Fibroblast of lung (primary cell): ENCODE measurements at regions not wholly inside any gene's neighbourhood (a gene's known extent, or its start where the extent isn't known, plus 50 kb on each side); places are given as distances from the start of the nearest gene placed in this dataset.

Source experiments
- EZH2 ChIP-seq: IDR thresholded peaks from 2 replicates; pipeline ENCODE4 v1.5.1; 2012; ENCODE audit warnings: low read length, control low read depth, mild to moderate bottlenecking; ENCODE audit errors: missing control alignments
- TF ChIP-seq, protein P1 (sequence below), 2 donors: IDR thresholded peaks in 1 of 2; conservative IDR thresholded peaks in 1 of 2; 1 replicate in 1 of 2; 2 replicates in 1 of 2; pipeline ENCODE4 v1.5.1; 2011 to 2012; ENCODE audit warnings: low read length in 2 of 2, control low read depth in 1 of 2, inconsistent platforms in 1 of 2, low read depth in 1 of 2, mild to moderate bottlenecking in 1 of 2

DNA sequence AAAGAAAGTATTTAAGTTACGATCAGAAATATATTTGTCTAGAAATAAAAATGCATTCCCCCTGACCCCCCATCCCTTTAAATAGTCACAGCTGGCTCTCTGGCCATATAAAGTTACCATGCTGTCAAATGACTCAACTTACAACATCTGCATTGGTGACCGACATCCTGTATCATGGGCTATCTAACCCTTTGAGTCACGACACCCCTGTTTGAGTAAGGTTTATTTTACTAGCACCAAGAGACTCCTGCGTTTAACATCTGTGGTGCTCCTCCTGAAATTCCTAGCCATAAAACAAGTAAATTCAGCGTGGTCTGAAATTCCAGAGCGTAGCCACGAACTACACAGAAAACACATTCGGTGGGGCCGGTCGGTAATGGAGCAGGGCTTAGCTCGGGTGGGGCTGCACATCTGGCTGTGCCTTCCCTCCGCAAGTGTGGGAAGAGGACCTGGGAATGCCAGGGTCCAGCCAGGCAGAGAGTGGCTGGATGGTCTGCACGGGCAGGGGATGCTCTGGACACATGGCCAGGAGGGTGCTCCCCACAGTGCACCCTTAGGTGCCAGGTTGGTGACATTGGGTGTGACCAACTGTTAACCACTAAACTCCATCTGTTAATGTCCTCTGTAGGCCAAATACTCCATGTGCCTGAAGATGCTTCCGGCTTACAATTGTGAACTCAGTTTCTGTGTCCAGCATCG is 53.0 kb upstream of the CLDN14 start:
- TF ChIP-seq, protein P1, sequence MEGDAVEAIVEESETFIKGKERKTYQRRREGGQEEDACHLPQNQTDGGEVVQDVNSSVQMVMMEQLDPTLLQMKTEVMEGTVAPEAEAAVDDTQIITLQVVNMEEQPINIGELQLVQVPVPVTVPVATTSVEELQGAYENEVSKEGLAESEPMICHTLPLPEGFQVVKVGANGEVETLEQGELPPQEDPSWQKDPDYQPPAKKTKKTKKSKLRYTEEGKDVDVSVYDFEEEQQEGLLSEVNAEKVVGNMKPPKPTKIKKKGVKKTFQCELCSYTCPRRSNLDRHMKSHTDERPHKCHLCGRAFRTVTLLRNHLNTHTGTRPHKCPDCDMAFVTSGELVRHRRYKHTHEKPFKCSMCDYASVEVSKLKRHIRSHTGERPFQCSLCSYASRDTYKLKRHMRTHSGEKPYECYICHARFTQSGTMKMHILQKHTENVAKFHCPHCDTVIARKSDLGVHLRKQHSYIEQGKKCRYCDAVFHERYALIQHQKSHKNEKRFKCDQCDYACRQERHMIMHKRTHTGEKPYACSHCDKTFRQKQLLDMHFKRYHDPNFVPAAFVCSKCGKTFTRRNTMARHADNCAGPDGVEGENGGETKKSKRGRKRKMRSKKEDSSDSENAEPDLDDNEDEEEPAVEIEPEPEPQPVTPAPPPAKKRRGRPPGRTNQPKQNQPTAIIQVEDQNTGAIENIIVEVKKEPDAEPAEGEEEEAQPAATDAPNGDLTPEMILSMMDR (conservative IDR thresholded peaks at IDR 0.05 in 1 of 2, IDR thresholded peaks at IDR 0.05 in 1 of 2; ENCODE audit: low read depth in 1 of 2, low read length in 2 of 2), result no peak
- TF ChIP-seq EZH2, result no peak
